GM21619 (cell line): ENCODE measurements at regions not wholly inside any gene's neighbourhood (a gene's known extent, or its start where the extent isn't known, plus 50 kb on each side); places are given as distances from the start of the nearest gene placed in this dataset.
"Not testable (repeated sequence)": the region's sequence is repeated elsewhere in the genome, so short reads cannot be mapped to it uniquely, and the experiment has no call there.

Source experiments
- ATAC-seq: cut with Tn5 transposase; IDR thresholded peaks from one replicate; pipeline ENCODE4 v1.9.1; 2021; ENCODE audit not compliant: unreplicated experiment

DNA sequence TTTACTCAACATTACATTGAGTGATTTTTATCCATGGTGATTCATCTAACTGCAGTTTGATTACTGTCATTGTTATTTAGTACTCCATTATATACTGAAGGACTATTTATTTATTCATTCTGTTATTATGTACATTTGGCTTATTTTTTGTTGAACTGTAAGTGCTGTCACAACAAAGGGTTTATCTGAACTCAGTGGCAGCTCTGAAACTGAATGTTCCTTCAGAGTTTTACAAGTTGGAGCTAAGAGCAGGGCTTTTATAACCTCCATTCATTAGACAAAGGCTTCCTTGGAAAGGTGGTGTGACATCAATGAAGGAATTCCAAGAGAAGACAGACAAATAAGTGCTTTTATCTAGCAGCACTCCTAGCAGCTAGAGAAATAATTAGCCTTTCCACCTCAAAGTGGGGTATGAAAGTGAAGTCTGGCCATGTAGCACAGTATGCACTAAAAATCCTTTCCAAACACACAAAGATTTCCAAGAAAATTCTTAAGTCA, 83.3 kb upstream of the GORAB start:
- no peak for ATAC-seq

DNA sequence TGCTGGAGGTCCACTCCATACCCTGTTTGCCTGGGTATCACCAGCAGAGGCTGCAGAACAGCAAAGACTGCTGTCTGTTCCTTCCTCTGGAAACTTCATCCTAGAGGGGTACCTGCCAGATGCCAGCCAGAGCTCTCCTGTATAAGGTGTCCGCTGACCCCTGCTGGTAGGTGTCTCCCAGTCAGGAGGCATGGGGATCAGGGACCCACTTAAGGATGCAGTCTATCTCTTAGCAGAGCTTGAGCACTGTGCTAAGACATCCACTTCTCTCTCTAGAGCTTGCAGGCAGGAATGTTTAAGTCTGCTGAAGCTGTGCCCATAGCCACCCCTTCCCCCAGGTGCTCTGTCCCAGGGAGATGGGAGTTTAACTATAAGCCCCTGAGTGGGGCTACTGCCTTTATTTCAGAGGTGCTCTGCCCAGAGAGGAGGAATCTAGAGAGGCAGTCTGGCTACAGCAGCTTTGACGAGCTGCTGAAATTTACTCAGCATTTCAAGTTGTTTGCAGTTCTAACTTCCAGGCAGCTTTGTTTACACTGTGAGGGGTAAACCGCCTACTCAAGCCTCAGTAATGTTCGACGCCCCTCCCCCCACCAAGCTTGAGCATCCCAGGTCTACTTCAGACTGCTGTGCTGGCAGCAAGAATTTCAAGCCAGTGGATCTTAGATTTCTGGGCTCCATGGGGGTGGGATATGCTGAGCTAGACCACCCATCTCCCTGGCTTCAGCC, 74.5 kb upstream of the GORAB start:
- ATAC-seq = not testable (repeated sequence)

DNA sequence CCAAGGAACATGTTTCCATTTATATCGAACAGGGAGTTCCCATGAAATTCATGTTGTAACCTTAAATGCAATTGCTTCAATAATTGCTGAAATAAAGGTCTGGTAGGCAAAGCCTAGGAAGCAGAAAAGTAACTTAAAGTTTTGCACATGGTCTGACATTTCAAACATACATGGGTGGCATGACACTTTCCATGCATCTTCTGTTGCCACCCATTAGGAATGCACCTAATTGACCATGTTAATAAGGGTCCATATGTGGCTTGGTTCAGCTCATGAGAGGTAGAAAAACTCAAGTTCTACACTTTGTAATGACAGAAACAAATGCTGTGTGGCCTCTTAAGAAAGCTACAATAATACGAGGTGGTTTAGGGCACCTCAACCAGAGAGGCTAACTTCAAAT, 72.0 kb upstream of the GORAB start:
- no peak for ATAC-seq

DNA sequence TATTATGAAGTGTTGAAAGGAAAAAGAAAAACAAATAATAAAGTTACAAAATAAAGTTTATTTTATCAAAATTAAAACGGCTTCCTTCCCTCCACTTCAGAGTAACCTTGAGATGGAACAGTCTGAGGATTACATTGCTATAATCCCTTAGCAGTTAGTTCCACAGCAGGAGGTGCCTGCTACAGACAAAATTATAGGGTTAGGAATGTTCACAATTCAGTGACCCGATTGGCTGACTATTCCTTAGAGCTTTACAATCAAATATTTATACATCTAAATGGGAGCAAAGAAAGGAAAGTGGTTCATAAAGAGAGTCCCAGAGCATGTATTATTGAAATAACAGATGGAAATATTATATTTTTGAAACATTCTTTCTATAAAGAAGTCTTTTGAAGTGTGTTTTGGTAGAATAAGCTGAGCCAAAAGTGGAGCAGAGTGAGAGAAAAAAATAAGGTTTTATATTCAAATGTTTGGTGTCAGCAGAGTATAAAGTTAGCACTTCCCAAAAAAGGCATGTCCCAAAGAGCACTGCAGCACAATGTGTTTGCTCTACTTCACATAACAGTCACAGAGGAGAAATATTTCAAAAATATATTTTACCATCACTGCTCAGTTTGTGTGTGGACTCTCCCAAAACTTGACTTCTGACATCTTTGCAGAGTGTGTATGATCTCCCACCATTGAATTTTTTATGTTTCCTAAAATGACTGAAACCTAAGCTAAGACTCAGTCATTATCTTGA, 71.4 kb upstream of the GORAB start:
- ATAC-seq = no peak

DNA sequence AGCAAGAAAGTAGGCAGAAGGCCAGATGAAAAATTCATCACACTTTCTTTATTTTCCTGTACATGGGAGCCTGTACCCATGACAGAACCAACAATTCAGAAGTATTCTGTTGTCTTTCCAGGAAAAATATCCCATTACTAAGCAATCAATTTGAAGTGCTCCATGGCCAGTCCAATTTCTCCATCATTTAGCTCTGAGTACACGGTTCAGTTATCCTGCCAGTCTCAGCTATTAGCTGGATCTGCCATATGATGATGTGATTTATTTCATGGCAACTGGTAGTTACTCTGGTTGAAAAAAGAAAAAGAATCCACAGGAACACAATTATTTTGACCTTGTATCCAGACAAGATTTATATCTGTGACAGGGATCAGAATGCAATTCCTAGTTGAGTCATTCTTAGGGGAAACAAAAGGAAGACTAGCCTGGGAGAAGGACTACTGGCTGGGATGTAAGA, 70.6 kb upstream of the GORAB start:
- no peak for ATAC-seq

DNA sequence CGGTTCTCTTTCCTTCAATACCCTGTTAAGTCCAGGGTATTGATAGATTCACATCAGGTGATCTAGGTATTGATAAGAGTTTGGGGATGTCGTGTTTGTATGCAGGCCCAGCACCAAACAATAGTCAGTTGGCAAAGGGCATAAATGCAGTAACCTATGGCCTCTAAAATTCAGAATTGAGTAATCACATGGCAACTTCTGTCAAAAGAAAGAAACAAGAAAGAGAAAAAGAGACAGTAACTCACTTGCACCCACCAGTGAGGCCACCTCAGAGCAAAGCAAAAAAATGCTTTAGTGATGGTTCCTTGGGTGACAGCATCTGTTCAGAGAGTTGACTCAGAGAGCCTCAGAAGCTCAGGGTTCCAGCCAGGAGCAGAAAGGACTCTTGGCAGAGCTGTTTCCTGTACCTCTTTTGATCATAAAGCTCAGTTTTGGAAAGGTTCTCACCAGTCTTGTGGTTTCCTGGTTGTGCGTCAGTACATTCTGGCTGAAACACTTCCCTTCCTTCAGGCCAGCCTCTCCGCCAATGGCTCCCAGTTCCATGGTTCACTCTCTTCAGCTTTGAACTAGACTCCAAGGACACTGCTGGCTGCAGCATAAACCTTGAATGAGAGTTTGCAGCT, 70.1 kb upstream of the GORAB start:
- no peak for ATAC-seq

DNA sequence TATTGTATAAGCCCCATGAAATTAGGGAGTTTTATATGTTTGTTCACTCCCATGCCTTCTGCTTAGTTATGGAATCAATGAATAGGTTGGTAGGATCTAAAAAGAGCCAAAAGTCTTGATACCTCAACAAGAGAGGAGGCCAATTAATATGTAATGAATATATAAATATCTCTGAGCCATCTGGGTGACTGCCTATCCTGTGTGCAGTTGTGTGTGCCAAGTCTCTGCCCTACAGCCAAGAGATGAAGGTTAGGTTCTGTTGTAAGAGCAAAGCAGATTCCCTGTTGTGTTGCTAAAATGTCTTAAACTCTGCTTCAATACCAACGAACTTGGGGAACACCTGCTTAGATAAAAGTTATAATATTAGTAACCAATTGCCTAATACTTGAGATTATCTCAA, 61.8 kb upstream of the GORAB start:
- ATAC-seq = no peak

DNA sequence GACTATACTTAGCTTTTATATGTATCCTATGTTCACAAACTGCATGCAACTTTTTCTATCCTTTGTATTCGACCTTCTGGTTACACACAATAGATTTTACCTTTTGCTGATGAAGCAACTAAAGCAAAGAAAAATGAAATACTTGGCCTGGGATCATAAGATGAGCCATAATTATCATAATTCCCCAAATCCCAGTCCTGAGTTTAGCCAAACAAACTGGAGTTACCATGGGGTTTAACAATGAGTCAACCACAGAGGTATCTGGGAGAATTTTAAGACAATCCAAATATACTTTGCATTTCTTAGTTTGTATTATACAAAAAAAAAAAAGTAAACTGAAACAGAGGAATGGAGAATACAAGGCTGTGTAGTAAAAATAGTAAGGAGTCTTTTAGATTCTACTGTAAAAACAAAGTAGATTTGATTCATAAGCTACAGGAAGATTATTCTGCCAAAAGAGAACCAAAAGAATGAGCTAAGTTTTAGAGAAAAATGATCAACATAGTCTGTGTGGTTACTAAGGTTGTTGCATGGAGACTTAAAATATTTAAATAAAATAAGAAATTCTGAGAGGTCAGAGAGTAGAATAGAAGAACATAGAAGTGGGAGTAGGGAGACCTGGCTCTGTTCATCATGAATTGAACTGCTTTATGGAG, 60.4 kb upstream of the GORAB start:
- ATAC-seq = no peak

DNA sequence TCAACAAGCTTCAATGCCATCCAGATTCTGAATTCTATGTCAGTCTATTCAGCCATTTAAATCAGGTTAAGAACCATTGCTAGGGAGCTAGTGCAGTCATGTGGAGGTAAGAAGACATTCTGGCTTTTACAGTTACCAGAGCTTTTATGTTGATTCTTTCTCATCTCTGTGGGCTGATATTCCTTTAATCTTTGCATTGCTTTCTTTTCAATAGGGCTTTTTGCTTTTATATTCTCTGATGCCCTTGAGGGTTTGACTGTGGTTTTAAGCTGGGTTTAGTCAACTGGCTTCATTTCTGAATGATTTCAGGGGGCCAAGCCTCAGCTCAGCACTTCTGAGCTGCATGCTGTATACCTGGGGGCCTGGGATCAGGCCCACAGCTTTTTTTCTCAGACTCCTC, 51.0 kb upstream of the GORAB start:
- ATAC-seq = no peak
